GM18870 (cell line): ENCODE measurements at regions not wholly inside any gene's neighbourhood (a gene's known extent, or its start where the extent isn't known, plus 50 kb on each side); places are given as distances from the start of the nearest gene placed in this dataset.
"Not testable (repeated sequence)": the region's sequence is repeated elsewhere in the genome, so short reads cannot be mapped to it uniquely, and the experiment has no call there.

Source experiments
- ATAC-seq: cut with Tn5 transposase; IDR thresholded peaks from one replicate; pipeline ENCODE4 v1.9.1; 2021; ENCODE audit warnings: moderate library complexity; ENCODE audit not compliant: unreplicated experiment

GRCh38 chr12:89230376-89231315 lies 121.7 kb downstream of the DUSP6 start:
- no peak for ATAC-seq

- ATAC-seq = no peak
Measured at GRCh38 chr12:89228491-89228890, 123.8 kb downstream of the DUSP6 start.

- no peak for ATAC-seq
Measured at GRCh38 chr12:89227774-89228173, 124.5 kb downstream of the DUSP6 start.

- no peak for ATAC-seq
Measured at GRCh38 chr12:89225808-89226411, 126.4 kb downstream of the DUSP6 start.

- no peak for ATAC-seq
Measured at GRCh38 chr12:89225401-89225800, 126.9 kb downstream of the DUSP6 start.

GRCh38 chr12:89222580-89222979 lies 129.7 kb downstream of the DUSP6 start:
- ATAC-seq = not testable (repeated sequence)

GRCh38 chr12:89217472-89217871 lies 134.8 kb downstream of the DUSP6 start:
- no peak for ATAC-seq

GRCh38 chr12:89216211-89216952 lies 135.9 kb downstream of the DUSP6 start:
- ATAC-seq = no peak

GRCh38 chr12:89215196-89215595 lies 137.1 kb downstream of the DUSP6 start:
- no peak for ATAC-seq

- no peak for ATAC-seq
Measured at GRCh38 chr12:89213747-89214146, 138.6 kb downstream of the DUSP6 start.

GRCh38 chr12:89213139-89213538 lies 139.2 kb downstream of the DUSP6 start:
- ATAC-seq = no peak

GRCh38 chr12:89212339-89212771 lies 139.9 kb downstream of the DUSP6 start:
- ATAC-seq = no peak

GRCh38 chr12:89211456-89211855 lies 140.8 kb downstream of the DUSP6 start:
- no peak for ATAC-seq

GRCh38 chr12:89210277-89210676 lies 142.0 kb downstream of the DUSP6 start:
- no peak for ATAC-seq

- ATAC-seq = no peak
Measured at GRCh38 chr12:89208661-89209096, 143.6 kb downstream of the DUSP6 start.

- no peak for ATAC-seq
Measured at GRCh38 chr12:89206390-89206789, 145.9 kb downstream of the DUSP6 start.

GRCh38 chr12:89205517-89205916 lies 146.8 kb downstream of the DUSP6 start:
- no peak for ATAC-seq

- ATAC-seq = no peak
Measured at GRCh38 chr12:89203144-89203543, 149.2 kb downstream of the DUSP6 start.

- ATAC-seq = no peak
Measured at GRCh38 chr12:89200217-89200616, 152.1 kb downstream of the DUSP6 start.

- no peak for ATAC-seq
Measured at GRCh38 chr12:89195470-89195869, 156.8 kb downstream of the DUSP6 start.

GRCh38 chr12:89194683-89195082 lies 157.6 kb downstream of the DUSP6 start:
- no peak for ATAC-seq
